Bronchial epithelial cell (primary cell): ENCODE measurements at regions not wholly inside any gene's neighbourhood (a gene's known extent, or its start where the extent isn't known, plus 50 kb on each side); places are given as distances from the start of the nearest gene placed in this dataset.

Experiments
- DNase-seq: peaks from one replicate; pipeline ENCODE4 v3.0.0-alpha.2; 2010; ENCODE audit warnings: low read depth
- FAIRE-seq: peaks from 2 replicates; lab custom pipeline; 2011; peaks lifted over from hg19 to GRCh38; lab: Jason Lieb, UNC
- H3K27me3 ChIP-seq: 2 replicates; pipeline ENCODE4 v1.5.1; 2011; ENCODE audit warnings: low read length; ENCODE audit not compliant: control insufficient read depth, insufficient read depth
- H3K36me3 ChIP-seq: 2 replicates; pipeline ENCODE4 v1.5.1; 2011; ENCODE audit warnings: low read length; ENCODE audit not compliant: control insufficient read depth, insufficient read depth
- H3K4me3 ChIP-seq: 2 replicates; pipeline ENCODE4 v1.5.1; 2011; ENCODE audit warnings: mild to moderate bottlenecking, low read depth, low read length, control low read depth
- CTCF ChIP-seq: IDR thresholded peaks from 2 replicates; pipeline ENCODE4 v1.5.1; 2011; ENCODE audit warnings: mild to moderate bottlenecking, moderate library complexity, low read length, control low read depth, inconsistent platforms; ENCODE audit not compliant: insufficient read depth, severe bottlenecking

GRCh38 chr3:147312786-147313280 lies 93.5 kb downstream of the ZIC4 start:
- no peak for DNase-seq
- Histone ChIP-seq H3K4me3 (no peak overlapping the region), H3K27me3 (no peaks in the 10 kb centered on the region), H3K36me3 (no peaks in the 10 kb centered on the region)
- TF ChIP-seq CTCF = no peak
- FAIRE-seq = no peak

DNA sequence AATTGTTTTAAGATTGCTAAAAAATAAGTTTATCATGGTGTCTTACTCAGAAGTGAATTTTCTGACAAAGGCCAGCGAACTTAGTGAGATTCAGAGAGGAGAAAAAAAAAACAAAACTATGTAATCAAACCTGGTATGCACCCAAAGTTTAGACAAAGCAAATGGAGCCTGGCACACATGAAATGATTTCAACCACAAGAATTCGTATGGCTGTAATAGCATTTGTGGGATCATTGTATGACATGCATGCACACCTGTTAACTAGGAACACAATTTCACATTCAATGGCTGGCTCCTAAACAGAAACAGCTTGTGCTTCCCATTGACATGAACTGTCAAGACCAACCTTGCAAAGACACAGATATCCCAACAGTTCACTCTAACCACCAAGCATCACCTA lies 94.6 kb downstream of the ZIC4 start:
- Histone ChIP-seq H3K27me3 (no peaks in the 10 kb centered on the region), H3K4me3 (no peak overlapping the region), H3K36me3 (no peaks in the 10 kb centered on the region)
- TF ChIP-seq CTCF = no peak
- DNase-seq = no peak
- FAIRE-seq = peak; percentile 52

DNA sequence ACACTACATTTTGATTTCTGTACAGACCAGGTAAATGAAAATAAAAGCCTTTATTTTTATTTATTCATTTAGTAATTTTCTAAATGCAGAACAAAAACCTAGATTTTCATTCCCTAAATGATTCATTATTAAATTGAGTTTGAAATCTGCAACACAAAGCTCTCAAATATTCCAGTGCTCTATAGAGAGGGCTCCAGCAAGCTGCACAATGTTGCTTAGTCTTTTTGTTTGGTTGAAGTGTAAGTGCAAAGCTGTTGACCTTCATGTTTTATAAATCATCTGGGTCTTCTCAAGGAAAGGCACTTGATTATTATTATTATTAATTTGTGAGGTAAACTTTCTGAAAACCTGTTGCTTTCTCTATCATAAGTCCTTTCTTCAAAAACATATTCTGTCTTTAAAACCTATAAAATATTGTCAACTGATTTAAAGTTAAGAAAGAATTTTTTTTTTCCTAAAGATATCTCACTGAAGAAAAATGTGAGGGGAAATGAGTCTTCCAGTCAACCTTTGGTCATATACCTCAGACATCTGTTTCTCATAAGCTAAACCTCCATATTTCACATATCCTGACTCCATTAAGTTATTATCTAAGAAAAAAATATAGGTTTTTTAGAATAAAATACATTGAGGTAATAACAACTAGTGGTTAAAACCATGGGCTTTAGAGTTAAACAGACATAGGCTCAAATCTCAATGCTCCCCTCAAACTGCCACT lies 100.7 kb downstream of the ZIC4 start:
- DNase-seq (no peak), FAIRE-seq (no peak)
- Histone ChIP-seq H3K27me3 (no peaks in the 10 kb centered on the region), H3K4me3 (no peak overlapping the region), H3K36me3 (no peaks in the 10 kb centered on the region)
- TF ChIP-seq CTCF = no peak

GRCh38 chr3:147304756-147305155 lies 101.6 kb downstream of the ZIC4 start:
- Histone ChIP-seq H3K4me3 (no peak overlapping the region), H3K27me3 (no peaks in the 10 kb centered on the region), H3K36me3 (no peaks in the 10 kb centered on the region)
- TF ChIP-seq CTCF = no peak
- FAIRE-seq = no peak
- DNase-seq = no peak

GRCh38 chr3:147301781-147302180 lies 104.6 kb downstream of the ZIC4 start:
- H3K27me3 ChIP-seq = no peaks in the 10 kb centered on the region
- no peaks in the 10 kb centered on the region for H3K36me3 ChIP-seq
- TF ChIP-seq CTCF = no peak
- DNase-seq = no peak
- FAIRE-seq = no peak
- no peak overlapping the region for H3K4me3 ChIP-seq

DNA sequence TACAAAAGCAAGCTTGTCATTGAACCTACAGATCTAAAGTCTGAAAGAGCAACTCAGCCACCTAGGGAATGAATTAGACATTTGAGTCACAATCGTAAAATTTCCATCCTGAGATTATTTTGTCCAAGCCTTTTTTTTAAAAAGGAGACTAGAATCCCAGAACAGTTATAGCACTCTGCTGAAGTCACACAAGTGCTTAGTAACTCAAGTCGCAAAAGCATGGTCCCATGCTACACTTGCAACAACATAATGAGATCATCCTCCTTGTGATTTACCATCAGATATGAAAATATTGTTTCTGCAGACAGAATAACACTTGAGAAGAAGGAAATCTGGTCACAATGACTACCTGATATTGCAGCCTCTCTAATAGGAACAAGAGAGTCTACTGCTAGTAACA lies 106.7 kb downstream of the ZIC4 start:
- H3K36me3 ChIP-seq = no peaks in the 10 kb centered on the region
- DNase-seq (no peak), FAIRE-seq (no peak)
- H3K4me3 ChIP-seq = no peak overlapping the region
- TF ChIP-seq CTCF = no peak
- H3K27me3 ChIP-seq = no peaks in the 10 kb centered on the region
